OCI-LY7 (cell line): ENCODE measurements at regions not wholly inside any gene's neighbourhood (a gene's known extent, or its start where the extent isn't known, plus 50 kb on each side); places are given as distances from the start of the nearest gene placed in this dataset.

Experiments
- BruUV-seq: library from RNA; stranded (reverse); fragments of 400-500 nt; replicated peaks from 2 replicates; lab custom pipeline; 2021; lab: Mats Ljungman, UMichigan
- CTCF ChIA-PET: fragments of 300-600 bp; sonication (Branson Sonifier 250); formaldehyde crosslinking; loops from one replicate; lab custom pipeline; 2022; ENCODE audit warnings: antibody characterized with exemption; ENCODE audit not compliant: unreplicated experiment; lab: Charles Lee
- POLR2A ChIA-PET: fragments of 300-600 bp; sonication (Branson Sonifier 250); formaldehyde crosslinking; loops from one replicate; lab custom pipeline; 2022; ENCODE audit warnings: antibody characterized with exemption; lab: Charles Lee
- DNase-seq: peaks from one replicate; pipeline ENCODE4 v3.0.0-alpha.2; 2015; ENCODE audit warnings: low spot score
- H2AFZ ChIP-seq: fragments of 200-600 bp; sonication (generic), shearing (Covaris generic); 2 replicates; pipeline ENCODE4 v1.6.1; 2014; ENCODE audit warnings: mild to moderate bottlenecking, antibody characterized with exemption, low read length, moderate library complexity
- H3K27ac ChIP-seq: fragments of 200-600 bp; sonication (generic); 2 replicates; pipeline ENCODE4 v1.5.1; 2014; ENCODE audit warnings: mixed run types, low read depth, mild to moderate bottlenecking, moderate library complexity, low read length, inconsistent platforms; ENCODE audit not compliant: poor library complexity, severe bottlenecking
- H3K36me3 ChIP-seq: fragments of 200-600 bp; sonication (generic); 2 replicates; pipeline ENCODE4 v1.6.1; 2014; ENCODE audit warnings: mild to moderate bottlenecking, antibody characterized with exemption, low read length, moderate library complexity, mixed read lengths; ENCODE audit not compliant: insufficient read depth
- H3K4me1 ChIP-seq: fragments of 200-600 bp; sonication (generic); 2 replicates; pipeline ENCODE4 v1.5.1; 2014; ENCODE audit warnings: mild to moderate bottlenecking, low read length; ENCODE audit not compliant: insufficient read depth, poor library complexity, severe bottlenecking
- H3K4me2 ChIP-seq: fragments of 200-600 bp; sonication (generic); 2 replicates; pipeline ENCODE4 v1.6.1; 2014; ENCODE audit warnings: mild to moderate bottlenecking, low read length
- H3K4me3 ChIP-seq: fragments of 200-600 bp; sonication (generic); 2 replicates; pipeline ENCODE4 v1.5.1; 2014; ENCODE audit warnings: mild to moderate bottlenecking, low read depth, low read length; ENCODE audit not compliant: poor library complexity, severe bottlenecking
- H3K79me2 ChIP-seq: fragments of 200-600 bp; sonication (generic); 2 replicates; pipeline ENCODE4 v1.6.1; 2016; ENCODE audit warnings: low read depth, mild to moderate bottlenecking, low read length, moderate library complexity, mixed read lengths; ENCODE audit not compliant: insufficient read depth
- H3K9me2 ChIP-seq: fragments of 200-600 bp; sonication (generic); 2 replicates; pipeline ENCODE4 v1.6.1; 2016; ENCODE audit warnings: mild to moderate bottlenecking, low read length, mixed read lengths; ENCODE audit not compliant: insufficient read depth
- H3K9me3 ChIP-seq: fragments of 200-600 bp; sonication (generic); 2 replicates; pipeline ENCODE4 v1.6.1; 2014; ENCODE audit warnings: mild to moderate bottlenecking, mixed run types, low read length, mixed read lengths
- H4K20me1 ChIP-seq: fragments of 200-600 bp; sonication (generic); 2 replicates; pipeline ENCODE4 v1.6.1; 2014; ENCODE audit warnings: mild to moderate bottlenecking, antibody characterized with exemption, low read length, moderate library complexity, mixed read lengths; ENCODE audit not compliant: insufficient read depth
- EZH2phosphoT487 ChIP-seq: fragments of 200-600 bp; sonication (generic); IDR thresholded peaks from 2 replicates; pipeline ENCODE4 v1.6.1; 2018; ENCODE audit warnings: low read depth, borderline replicate concordance, mild to moderate bottlenecking, mixed run types, antibody characterized with exemption, low read length, moderate library complexity, mixed read lengths
- intact Hi-C: fragments of 100-400 bp; cut with micrococcal nuclease; formaldehyde crosslinking; loops from one replicate; pipeline ENCODE4 v1.10.0; 2022; ENCODE audit not compliant: unreplicated experiment
- TF ChIP-seq, protein P1 (sequence below): fragments of 200-600 bp; sonication (generic); conservative IDR thresholded peaks from 2 replicates; pipeline ENCODE4 v1.5.1; 2014; ENCODE audit warnings: mild to moderate bottlenecking, antibody characterized with exemption, low read length, moderate library complexity, mixed read lengths

DNA sequence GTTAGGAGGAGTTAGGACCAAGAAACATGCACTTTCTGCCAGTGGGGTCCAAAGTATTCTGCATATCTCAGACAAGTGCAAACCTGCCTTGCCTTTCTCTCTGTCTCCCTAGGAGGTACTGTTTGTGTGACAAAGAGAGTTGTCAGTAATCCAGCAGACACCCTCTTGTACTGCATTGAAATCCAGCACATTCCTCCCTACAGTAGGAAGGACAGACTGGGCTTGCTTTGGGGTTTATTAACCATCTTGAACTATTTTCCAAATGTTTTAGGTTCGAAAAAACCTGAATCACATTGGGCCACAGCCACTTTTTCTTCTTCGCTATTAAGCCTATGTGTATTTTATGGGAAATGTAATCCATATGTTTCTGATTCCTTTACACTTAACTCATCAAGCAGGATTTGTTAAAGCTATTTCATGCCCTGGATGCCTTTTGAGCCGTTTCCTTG, 204.2 kb upstream of the KCNJ16 start:
- TF ChIP-seq EZH2phosphoT487: no peak
- TF ChIP-seq, protein P1, sequence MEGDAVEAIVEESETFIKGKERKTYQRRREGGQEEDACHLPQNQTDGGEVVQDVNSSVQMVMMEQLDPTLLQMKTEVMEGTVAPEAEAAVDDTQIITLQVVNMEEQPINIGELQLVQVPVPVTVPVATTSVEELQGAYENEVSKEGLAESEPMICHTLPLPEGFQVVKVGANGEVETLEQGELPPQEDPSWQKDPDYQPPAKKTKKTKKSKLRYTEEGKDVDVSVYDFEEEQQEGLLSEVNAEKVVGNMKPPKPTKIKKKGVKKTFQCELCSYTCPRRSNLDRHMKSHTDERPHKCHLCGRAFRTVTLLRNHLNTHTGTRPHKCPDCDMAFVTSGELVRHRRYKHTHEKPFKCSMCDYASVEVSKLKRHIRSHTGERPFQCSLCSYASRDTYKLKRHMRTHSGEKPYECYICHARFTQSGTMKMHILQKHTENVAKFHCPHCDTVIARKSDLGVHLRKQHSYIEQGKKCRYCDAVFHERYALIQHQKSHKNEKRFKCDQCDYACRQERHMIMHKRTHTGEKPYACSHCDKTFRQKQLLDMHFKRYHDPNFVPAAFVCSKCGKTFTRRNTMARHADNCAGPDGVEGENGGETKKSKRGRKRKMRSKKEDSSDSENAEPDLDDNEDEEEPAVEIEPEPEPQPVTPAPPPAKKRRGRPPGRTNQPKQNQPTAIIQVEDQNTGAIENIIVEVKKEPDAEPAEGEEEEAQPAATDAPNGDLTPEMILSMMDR: no peak
- H4K20me1 ChIP-seq: no peaks in the 10 kb centered on the region
- no peaks in the 10 kb centered on the region for H3K9me2 ChIP-seq
- H3K27ac ChIP-seq: no peak overlapping the region
- CTCF ChIA-PET: interaction anchor here (0.6 kb wide), 1 partner anchor 43 kb away, joined by 3 read pairs; no protein-coding TSS in a partner anchor
- intact Hi-C loops: no loop called here
- BruUV-seq: no TSS peak
- POLR2A ChIA-PET: interaction anchor here (0.9 to 1.7 kb wide), 3 partner anchors 11 to 26 kb away, joined by 3 to 8 read pairs (median 4); no protein-coding TSS in a partner anchor
- no peaks in the 10 kb centered on the region for H3K79me2 ChIP-seq
- H3K4me1 ChIP-seq: no peaks in the 10 kb centered on the region
- no peak for DNase-seq
- no peaks in the 10 kb centered on the region for H3K36me3 ChIP-seq
- H3K9me3 ChIP-seq: no peaks in the 10 kb centered on the region
- H3K4me2 ChIP-seq: no peak overlapping the region
- H3K4me3 ChIP-seq: no peak overlapping the region
- no peak overlapping the region for H2AFZ ChIP-seq

DNA sequence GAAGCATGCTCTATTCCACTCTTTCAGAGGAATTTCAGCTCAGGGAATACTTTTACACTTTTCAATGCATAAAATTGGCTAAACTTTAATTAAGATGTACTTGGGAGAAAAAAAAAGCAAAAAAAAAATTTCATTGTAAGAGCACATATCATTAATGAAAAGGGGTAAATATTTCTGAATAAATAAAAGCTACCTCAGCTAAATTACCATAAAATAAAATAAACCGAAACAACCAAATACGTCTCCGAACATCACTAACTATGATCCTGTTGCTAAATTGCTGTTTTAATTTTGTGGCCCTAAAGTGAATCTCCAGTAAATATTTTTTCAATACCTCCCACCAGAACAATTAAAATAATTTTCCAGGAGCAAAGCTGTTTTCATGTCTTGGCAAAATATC, 203.7 kb upstream of the KCNJ16 start:
- DNase-seq: no peak
- Histone ChIP-seq H3K4me1 (no peaks in the 10 kb centered on the region), H3K9me3 (no peaks in the 10 kb centered on the region), H3K4me2 (no peak overlapping the region), H3K36me3 (no peaks in the 10 kb centered on the region), H2AFZ (no peak overlapping the region), H3K79me2 (no peaks in the 10 kb centered on the region), H4K20me1 (no peaks in the 10 kb centered on the region), H3K4me3 (no peak overlapping the region), H3K9me2 (no peaks in the 10 kb centered on the region), H3K27ac (no peak overlapping the region)
- ChIA-PET CTCF (interaction anchor here (0.6 kb wide), 1 partner anchor 43 kb away, joined by 3 read pairs; no protein-coding TSS in a partner anchor), POLR2A (interaction anchor here (0.9 to 1.7 kb wide), 3 partner anchors 12 to 27 kb away, joined by 3 to 8 read pairs (median 4); no protein-coding TSS in a partner anchor)
- BruUV-seq: no TSS peak
- intact Hi-C loops: no loop called here
- TF ChIP-seq, protein P1: no peak

DNA sequence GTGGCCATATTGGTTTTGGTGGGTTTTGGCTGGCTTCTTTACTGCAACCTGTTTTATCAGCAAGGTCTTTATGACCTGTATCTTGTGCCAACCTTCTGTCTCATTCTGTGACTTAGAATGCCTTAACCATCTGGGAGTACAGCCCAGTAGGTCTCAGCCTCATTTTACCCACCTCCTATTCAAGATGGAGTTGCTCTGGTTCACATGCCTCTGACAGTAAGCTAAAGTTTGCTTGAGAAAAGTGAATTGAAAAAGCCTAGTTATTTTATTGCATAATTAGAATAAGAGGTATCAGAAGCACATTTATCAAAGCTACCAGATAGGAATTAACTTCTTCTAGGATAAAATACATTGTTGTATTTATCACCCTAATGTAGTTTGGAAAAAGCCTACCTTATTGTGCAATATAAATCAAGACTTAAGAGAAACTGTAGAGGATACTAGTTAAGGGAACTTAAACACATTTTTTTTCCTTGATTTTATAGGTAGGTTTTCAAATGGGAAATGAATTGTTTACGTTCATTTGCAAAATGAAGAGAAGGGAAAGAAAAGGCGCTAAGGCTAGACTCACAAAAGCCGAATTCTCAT, 202.3 kb upstream of the KCNJ16 start:
- no peak overlapping the region for H3K4me3 ChIP-seq
- H3K79me2 ChIP-seq: no peaks in the 10 kb centered on the region
- no TSS peak for BruUV-seq
- no peaks in the 10 kb centered on the region for H4K20me1 ChIP-seq
- TF ChIP-seq, protein P1: no peak
- H3K9me3 ChIP-seq: no peaks in the 10 kb centered on the region
- no peak overlapping the region for H3K4me2 ChIP-seq
- CTCF ChIA-PET: no interaction called here
- DNase-seq: no peak
- no peaks in the 10 kb centered on the region for H3K36me3 ChIP-seq
- intact Hi-C loops: no loop called here
- H3K9me2 ChIP-seq: no peaks in the 10 kb centered on the region
- H3K4me1 ChIP-seq: no peaks in the 10 kb centered on the region
- H2AFZ ChIP-seq: no peak overlapping the region
- POLR2A ChIA-PET: interaction anchor here (0.7 kb wide), 2 partner anchors 77 to 1223 kb away, joined by 3 read pairs; no protein-coding TSS in a partner anchor
- no peak overlapping the region for H3K27ac ChIP-seq
